LNCaP clone FGC (cell line): ENCODE measurements at regions not wholly inside any gene's neighbourhood (a gene's known extent, or its start where the extent isn't known, plus 50 kb on each side); places are given as distances from the start of the nearest gene placed in this dataset.

Experiments used
- DNase-seq: peaks from one replicate; pipeline ENCODE4 v3.0.0-alpha.2; 2011; ENCODE audit warnings: low read depth
- H3K4me3 ChIP-seq: 2 replicates; pipeline ENCODE4 v1.5.1; 2011; ENCODE audit warnings: mild to moderate bottlenecking, low read depth, low read length, control low read depth
- TF ChIP-seq, protein P1 (sequence below): IDR thresholded peaks from 2 replicates; pipeline ENCODE4 v1.5.1; 2012; ENCODE audit warnings: mild to moderate bottlenecking; ENCODE audit not compliant: control insufficient read depth, insufficient read depth; ENCODE audit errors: extremely low read depth

DNA sequence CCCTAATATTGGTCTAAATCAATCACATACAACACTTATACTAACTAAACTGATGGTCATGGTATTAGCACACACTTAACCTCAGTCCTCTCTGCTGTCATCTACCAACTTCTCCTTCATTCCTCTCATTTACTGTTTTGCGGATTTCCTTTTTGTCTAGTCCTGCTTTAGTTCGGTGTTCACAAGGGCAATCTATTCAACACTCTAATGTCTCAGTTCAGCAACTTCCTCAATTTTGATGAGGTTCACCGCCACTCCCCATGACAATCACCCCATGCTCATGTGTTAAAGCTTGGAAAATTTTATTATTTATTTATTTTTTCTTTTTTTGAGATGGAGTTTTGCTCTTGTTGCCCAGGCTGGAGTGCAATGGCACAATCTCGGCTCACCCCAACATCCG, 301.1 kb downstream of the PTPRC start:
- TF ChIP-seq, protein P1, sequence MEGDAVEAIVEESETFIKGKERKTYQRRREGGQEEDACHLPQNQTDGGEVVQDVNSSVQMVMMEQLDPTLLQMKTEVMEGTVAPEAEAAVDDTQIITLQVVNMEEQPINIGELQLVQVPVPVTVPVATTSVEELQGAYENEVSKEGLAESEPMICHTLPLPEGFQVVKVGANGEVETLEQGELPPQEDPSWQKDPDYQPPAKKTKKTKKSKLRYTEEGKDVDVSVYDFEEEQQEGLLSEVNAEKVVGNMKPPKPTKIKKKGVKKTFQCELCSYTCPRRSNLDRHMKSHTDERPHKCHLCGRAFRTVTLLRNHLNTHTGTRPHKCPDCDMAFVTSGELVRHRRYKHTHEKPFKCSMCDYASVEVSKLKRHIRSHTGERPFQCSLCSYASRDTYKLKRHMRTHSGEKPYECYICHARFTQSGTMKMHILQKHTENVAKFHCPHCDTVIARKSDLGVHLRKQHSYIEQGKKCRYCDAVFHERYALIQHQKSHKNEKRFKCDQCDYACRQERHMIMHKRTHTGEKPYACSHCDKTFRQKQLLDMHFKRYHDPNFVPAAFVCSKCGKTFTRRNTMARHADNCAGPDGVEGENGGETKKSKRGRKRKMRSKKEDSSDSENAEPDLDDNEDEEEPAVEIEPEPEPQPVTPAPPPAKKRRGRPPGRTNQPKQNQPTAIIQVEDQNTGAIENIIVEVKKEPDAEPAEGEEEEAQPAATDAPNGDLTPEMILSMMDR: no peak
- no peak overlapping the region for H3K4me3 ChIP-seq
- no peak for DNase-seq

GRCh38 chr1:198942466-198942865, 303.6 kb downstream of the PTPRC start:
- TF ChIP-seq, protein P1: no peak
- DNase-seq: no peak

GRCh38 chr1:198943484-198944187, 304.8 kb downstream of the PTPRC start:
- no peak for DNase-seq
- H3K4me3 ChIP-seq: no peak overlapping the region
- TF ChIP-seq, protein P1: no peak

More at GRCh38 chr1:198942466-198942865, 303.6 kb downstream of the PTPRC start:
- no peak overlapping the region for H3K4me3 ChIP-seq

GRCh38 chr1:198947456-198947855, 308.6 kb downstream of the PTPRC start:
- no peak for DNase-seq
- TF ChIP-seq, protein P1: no peak
- H3K4me3 ChIP-seq: no peak overlapping the region

- TF ChIP-seq, protein P1: no peak
- no peak for DNase-seq
- H3K4me3 ChIP-seq: no peak overlapping the region
Observed at GRCh38 chr1:198948895-198949659, 310.2 kb downstream of the PTPRC start.

- TF ChIP-seq, protein P1: no peak
- H3K4me3 ChIP-seq: no peak overlapping the region
- no peak for DNase-seq
Observed at GRCh38 chr1:198950036-198950435, 311.2 kb downstream of the PTPRC start.
